K562 (cell line): ENCODE measurements at regions not wholly inside any gene's neighbourhood (a gene's known extent, or its start where the extent isn't known, plus 50 kb on each side); places are given as distances from the start of the nearest gene placed in this dataset.

Experiments
- CHAMP1 ChIP-seq: fragments of 450-650 bp; IDR thresholded peaks from 2 replicates; pipeline ENCODE4 v1.6.1; 2016; ENCODE audit warnings: mild to moderate bottlenecking
- CLOCK ChIP-seq: fragments of 250-450 bp; sonication (Bioruptor Pico); IDR thresholded peaks from 2 replicates; pipeline ENCODE4 v1.4.0; 2020; ENCODE audit warnings: mild to moderate bottlenecking, moderate library complexity, borderline replicate concordance
- CXXC5 ChIP-seq: fragments of 250-450 bp; sonication (Bioruptor Pico); IDR thresholded peaks from 2 replicates; pipeline ENCODE4 v1.8.0; 2022; ENCODE audit warnings: inconsistent platforms, mild to moderate bottlenecking, moderate library complexity
- ELK1 ChIP-seq: sonication (generic); formaldehyde crosslinking; IDR thresholded peaks from 2 replicates; pipeline ENCODE4 v1.8.1; 2022; ENCODE audit warnings: missing genetic modification reagents
- FOXK2 ChIP-seq, 2 experiments: fragments of 450-650 bp; IDR thresholded peaks in 1 of 2; conservative IDR thresholded peaks in 1 of 2; 2 replicates each; pipeline ENCODE4 v1.6.1; 2016; ENCODE audit warnings: low read depth in 2 of 2, mild to moderate bottlenecking in 1 of 2
- HNRNPUL1 ChIP-seq: fragments of 200-400 bp; formaldehyde crosslinking; IDR thresholded peaks from 2 replicates; pipeline ENCODE4 v1.6.1; 2017; ENCODE audit warnings: low read length
- PHTF2 ChIP-seq: fragments of 250-450 bp; sonication (Bioruptor Pico); IDR thresholded peaks from 2 replicates; pipeline ENCODE4 v1.5.0; 2021; ENCODE audit warnings: mild to moderate bottlenecking
- SREBF1 ChIP-seq: fragments of 150-350 bp; IDR thresholded peaks from 2 replicates; pipeline ENCODE4 v1.6.1; 2014; ENCODE audit warnings: antibody characterized with exemption, low read depth, low read length, borderline replicate concordance
- TAF9B ChIP-seq: fragments of 450-650 bp; IDR thresholded peaks from 2 replicates; pipeline ENCODE4 v1.6.1; 2018; ENCODE audit warnings: mild to moderate bottlenecking; ENCODE audit not compliant: partially characterized antibody
- ZFP1 ChIP-seq: fragments of 450-650 bp; formaldehyde crosslinking; IDR thresholded peaks from 2 replicates; pipeline ENCODE4 v1.4.0; 2020; ENCODE audit warnings: mild to moderate bottlenecking, mixed read lengths

- TF ChIP-seq SREBF1, result no peak
- no peak for TF ChIP-seq ELK1
- TF ChIP-seq TAF9B, result no peak
- no peak for TF ChIP-seq CLOCK
- no peak for TF ChIP-seq ZFP1 (CRISPR knock-in tag)
- TF ChIP-seq CHAMP1, result no peak
- no peak for TF ChIP-seq PHTF2 (CRISPR knock-in tag)
- TF ChIP-seq CXXC5 (CRISPR knock-in tag), result no peak
- no peak for TF ChIP-seq FOXK2 (conservative IDR thresholded peaks at IDR 0.05 in 1 of 2, IDR thresholded peaks at IDR 0.05 in 1 of 2; ENCODE audit: low read depth in 2 of 2)
- TF ChIP-seq HNRNPUL1, result no peak
Observed at GRCh38 chr2:209269024-209269423, 154.8 kb upstream of the MAP2 start (continued).
